DND-41 (cell line): ENCODE measurements at regions not wholly inside any gene's neighbourhood (a gene's known extent, or its start where the extent isn't known, plus 50 kb on each side); places are given as distances from the start of the nearest gene placed in this dataset.

Source experiments
- EZH2 ChIP-seq: IDR thresholded peaks from 3 replicates; pipeline ENCODE4 v1.6.1; 2012; ENCODE audit warnings: borderline replicate concordance, low read depth, mild to moderate bottlenecking, moderate library complexity, low read length, inconsistent platforms; ENCODE audit not compliant: severe bottlenecking
- TF ChIP-seq, protein P1 (sequence below): IDR thresholded peaks from 2 replicates; pipeline ENCODE4 v1.5.1; 2012; ENCODE audit warnings: borderline replicate concordance, low read length, moderate library complexity, mild to moderate bottlenecking; ENCODE audit not compliant: poor library complexity, severe bottlenecking; ENCODE audit errors: extremely low read depth

DNA sequence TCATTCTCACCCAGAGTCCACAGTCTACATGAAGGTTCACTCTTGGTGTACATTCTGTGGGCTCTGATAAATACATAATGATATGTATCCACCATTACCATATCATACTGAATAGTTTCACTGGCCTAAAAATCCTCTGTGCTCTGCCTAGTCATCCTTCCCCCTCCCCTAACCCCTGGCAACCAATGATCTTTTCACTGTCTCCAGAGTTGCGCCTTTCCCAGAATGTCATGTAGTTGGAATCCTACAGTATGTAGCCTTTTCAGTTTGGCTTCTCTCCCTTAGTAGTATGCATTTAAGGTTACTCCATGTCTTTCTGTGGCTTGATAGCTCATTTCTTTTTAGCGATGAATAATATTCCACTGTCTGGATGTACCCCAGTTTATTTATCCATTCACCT, 101.3 kb downstream of the NOG start:
- TF ChIP-seq, protein P1, sequence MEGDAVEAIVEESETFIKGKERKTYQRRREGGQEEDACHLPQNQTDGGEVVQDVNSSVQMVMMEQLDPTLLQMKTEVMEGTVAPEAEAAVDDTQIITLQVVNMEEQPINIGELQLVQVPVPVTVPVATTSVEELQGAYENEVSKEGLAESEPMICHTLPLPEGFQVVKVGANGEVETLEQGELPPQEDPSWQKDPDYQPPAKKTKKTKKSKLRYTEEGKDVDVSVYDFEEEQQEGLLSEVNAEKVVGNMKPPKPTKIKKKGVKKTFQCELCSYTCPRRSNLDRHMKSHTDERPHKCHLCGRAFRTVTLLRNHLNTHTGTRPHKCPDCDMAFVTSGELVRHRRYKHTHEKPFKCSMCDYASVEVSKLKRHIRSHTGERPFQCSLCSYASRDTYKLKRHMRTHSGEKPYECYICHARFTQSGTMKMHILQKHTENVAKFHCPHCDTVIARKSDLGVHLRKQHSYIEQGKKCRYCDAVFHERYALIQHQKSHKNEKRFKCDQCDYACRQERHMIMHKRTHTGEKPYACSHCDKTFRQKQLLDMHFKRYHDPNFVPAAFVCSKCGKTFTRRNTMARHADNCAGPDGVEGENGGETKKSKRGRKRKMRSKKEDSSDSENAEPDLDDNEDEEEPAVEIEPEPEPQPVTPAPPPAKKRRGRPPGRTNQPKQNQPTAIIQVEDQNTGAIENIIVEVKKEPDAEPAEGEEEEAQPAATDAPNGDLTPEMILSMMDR, result no peak
- no peak for TF ChIP-seq EZH2
